Activated CD4-positive, alpha-beta T cell treated with anti-CD3 and anti-CD28 coated beads, Interleukin-2, amount 50 U/mL, for 24 hours (primary cell): ENCODE measurements at regions not wholly inside any gene's neighbourhood (a gene's known extent, or its start where the extent isn't known, plus 50 kb on each side); places are given as distances from the start of the nearest gene placed in this dataset.

Experiments used
- DNase-seq, 2 donors: peaks; one replicate each; pipeline ENCODE4 v3.0.0-alpha.2; 2020; ENCODE audit warnings: low read depth in 1 of 2, low spot score in 1 of 2

DNA sequence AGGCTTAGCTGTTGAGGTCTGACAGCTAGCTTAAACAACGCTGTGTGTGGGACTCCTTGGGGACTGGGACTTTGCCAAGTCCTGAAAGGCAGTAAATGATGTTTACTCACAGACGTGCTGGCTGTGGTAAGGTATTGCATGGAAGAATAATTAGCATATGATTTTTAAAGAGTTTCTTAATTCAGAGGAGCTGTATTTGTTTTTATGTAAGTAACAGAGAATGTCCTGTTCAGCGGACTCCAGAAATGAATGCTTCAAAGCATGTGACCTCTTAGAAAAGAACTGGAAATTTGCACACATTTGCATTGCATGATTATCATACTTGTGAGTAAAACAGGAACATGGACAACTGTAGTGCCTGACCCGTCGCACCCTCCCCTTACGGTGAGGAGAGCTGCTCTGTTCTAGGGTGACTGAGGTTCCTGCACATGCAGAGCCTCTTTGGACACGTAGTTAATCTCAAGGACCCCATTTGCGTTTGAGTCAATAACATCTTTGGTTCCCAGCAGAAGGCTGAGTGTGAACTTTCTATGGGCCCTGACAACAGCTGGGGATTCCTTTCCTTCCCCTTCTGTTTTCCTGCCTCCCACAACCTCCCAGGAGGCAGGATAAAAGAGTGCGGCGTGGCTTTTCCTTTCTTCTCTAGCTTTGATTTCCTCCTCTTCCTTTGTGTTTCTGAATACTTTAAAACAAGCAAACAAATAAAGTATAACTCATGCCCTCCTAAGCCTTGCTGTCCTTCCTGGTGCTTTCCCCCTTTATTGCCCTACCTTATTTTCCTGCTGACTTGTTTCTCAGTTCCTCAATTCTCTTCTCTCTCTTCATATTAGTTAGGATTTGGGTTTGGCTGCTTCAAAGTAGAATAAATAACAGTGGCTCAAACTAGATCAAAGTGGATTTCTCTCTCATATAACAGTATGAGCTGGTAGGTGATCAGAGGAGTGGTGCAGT lies 157.2 kb upstream of the CD180 start:
- no peak for DNase-seq

DNA sequence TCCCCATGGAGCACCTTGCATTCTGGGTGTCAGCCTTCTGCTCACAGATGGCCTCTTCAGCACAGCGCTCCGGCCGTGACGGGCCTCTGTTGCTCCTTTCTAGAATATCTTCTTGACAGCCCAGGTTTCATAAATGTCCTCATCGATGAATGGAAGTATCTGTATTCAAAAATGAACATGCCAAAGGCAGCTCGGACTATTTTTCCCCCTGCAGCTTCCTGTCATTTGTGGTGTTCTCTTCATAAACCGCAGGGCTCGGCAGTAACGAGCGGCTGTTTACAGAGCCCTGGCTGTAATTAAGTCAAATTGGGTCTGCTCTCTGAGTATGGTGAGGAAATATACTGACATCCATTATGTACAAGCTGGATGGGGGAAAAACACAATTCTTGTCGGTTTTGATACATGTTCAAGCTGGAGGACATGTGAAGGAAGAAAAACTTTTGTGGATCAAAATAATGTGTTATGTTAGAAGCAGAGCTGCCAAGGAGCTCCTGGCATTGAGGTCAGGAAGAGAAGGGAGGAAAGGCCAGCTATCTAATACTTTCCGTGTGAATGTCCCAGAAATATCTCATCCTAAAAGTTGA lies 154.1 kb upstream of the CD180 start:
- no peak for DNase-seq

DNA sequence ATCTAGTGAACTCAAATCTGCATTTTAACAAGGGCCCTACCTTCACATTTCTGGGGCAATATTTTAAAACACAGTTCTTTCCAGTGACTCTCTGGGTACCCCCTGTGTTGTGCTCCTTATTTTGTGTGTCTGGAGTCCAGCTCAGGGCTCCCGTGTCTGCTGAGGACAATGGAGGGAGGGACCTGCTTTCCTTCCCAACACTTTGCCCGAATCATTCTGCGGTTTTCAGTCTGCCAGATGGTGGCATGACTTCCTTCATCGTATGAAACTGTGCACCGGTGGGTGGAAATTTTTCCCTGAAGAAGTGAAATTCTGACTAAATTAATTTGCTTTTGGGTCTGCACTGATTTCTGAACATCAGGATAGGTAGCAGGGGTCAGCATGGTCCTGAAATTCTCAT lies 153.6 kb upstream of the CD180 start:
- DNase-seq = no peak

- no peak for DNase-seq
Measured at GRCh38 chr5:67347821-67348220, 151.2 kb upstream of the CD180 start.

DNA sequence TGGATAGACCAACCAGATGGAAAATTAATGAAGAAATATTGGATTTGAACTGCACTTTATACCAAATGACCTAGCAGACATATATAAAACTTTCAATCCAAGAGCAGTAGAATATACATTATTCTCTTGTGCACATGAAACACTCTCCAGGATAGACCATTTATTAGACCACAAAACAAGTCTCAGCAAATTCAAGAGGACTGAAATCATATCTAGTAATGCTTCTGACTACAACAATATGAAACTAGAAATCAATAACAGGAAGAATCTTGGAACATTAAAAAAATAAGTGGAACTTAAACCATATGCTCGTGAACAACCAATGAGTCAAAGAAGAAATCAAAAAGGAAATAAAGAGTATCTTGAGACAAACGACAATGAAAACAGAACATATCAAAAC lies 150.0 kb upstream of the CD180 start:
- no peak for DNase-seq

- no peak for DNase-seq
Measured at GRCh38 chr5:67344870-67345269, 148.3 kb upstream of the CD180 start.

DNA sequence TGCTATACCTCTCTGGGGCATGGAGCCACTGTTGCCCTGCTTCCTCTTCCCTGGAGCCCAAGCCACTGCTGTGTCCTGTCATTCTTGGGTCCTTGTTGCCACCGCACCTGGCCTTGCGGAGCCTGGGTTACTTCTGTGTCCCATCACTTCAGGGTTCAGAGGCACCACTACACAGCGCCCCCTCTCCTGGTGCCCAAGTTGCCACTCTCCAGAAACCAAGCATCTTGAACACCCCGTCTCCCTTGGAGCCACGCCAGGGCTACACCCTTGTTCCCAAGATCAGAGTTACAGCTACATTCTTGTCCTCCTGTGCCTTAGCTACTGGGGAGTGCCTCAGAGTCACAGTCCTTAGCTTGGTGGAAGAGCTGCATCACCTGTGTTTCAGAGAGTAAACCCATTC lies 147.2 kb upstream of the CD180 start:
- DNase-seq = no peak

GRCh38 chr5:67341478-67341877 lies 144.9 kb upstream of the CD180 start:
- DNase-seq = no peak

DNA sequence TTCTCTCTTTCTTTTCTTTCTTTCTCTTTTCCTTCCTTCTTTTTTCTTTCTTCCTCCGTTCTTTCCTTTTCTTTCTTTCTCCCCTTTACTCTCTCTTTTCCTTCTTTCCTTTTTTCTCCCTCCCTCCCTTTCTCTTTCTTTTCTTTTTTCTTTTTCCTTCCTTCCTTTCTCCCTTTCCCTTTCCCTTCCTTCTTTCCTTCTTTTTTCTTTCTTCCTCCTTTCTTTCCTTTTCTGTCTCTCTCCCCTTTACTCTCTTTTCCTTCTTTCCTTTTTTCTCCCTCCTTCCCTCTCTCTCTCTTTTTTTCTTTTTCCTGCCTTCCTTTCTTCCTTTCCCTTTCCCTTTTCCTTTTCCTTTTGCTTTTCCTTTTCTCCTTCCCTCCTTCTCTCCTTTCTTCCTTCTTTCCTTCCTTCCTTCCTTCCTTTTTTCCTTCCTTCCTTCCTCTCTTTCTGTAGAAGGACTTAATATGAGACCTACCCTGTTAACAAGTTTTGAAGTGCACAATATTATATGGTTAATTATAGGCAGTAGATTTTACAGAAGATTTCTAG lies 142.7 kb upstream of the CD180 start:
- no peak for DNase-seq

DNA sequence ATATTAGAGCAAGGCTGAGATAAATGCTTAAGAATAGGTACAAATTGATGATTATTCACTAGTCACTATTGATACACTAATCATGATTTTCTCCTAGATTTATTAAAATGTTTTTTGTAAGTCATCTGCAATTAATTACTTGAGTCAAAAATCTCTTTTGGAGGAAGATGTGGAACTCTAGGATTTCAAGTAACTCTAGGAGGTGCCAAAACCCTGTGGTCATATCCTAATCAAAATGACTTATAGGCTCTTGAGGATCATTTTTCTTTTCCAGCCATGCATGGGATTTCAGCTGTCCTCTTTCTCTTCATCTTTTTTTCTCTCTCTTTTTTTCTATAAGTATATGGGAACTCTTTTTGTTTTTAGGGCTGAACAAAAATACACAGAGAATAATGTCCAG lies 141.8 kb upstream of the CD180 start:
- no peak for DNase-seq

DNA sequence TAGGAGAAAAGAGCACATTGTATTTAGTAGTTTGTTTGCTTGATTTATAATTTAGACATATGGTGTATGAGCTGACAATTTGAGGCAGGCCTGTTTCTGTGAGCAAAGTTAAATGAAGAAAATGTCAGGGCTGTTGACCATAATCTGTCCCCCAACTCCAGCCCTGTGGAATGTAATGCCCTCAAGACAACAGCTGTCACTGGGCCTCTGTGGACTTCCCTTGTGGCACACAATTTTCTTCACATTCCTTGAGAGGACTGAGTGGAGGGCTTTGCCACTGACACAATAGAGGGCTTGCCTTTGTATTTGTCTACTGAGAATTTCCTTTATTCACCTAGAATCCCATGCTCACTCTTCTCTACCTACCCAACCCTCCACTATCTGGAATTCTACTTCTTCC lies 141.2 kb upstream of the CD180 start:
- no peak for DNase-seq

DNA sequence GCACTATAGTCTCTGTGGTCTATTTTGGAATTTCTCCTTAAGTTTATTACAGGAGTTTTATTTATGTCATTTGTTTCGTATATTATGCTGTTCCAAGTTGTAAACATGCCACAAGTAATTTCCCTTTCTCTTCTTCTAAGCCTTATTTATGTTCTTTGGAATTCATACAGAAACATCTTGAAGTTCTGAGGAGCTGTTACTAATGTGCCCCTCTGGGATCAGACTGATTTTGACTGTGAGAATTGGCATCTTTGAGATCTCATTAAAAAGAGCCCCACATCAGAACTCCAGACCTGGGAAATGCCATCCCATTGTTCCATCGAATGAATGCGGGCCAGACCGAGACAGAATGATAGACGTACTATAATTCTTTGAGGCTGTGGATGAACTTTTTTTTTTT lies 138.8 kb upstream of the CD180 start:
- no peak for DNase-seq

DNA sequence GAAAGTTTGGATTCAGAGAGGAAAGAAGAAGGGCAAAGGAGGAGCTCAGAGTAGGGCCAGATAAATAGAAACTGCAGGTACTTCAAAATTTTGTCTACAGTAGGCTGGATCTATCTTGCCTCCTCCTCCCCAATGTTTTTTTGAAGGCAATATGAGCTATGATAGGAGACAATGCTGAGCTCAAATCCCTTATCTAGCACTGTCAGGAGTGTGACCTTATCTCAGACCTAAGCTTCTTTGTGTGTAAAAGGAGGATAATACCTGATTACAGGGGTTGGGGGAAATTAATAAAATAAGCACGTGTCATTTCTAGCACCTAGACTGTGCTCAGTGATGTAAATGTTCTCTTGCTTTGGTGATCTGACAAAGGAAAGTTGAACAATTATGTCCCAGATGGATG lies 137.8 kb upstream of the CD180 start:
- DNase-seq = no peak

DNA sequence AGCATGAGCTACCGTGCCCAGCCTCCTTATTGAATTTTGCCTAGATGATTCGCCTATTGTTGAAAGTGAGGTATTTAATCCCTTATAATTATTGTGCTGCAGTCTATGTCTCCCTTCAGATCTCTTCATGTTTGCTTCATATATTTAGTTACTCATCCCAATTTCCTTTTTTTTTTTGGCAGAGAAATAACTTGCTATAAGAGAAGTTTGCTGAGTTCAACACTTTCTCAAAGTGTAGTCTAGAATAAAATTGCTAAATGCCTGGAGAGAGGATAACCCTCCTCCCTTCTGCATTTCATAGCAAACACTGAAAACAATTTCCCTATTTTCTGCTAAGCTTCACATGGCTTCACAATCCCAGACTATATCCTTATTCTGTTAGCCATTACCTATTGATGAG lies 136.6 kb upstream of the CD180 start:
- no peak for DNase-seq

DNA sequence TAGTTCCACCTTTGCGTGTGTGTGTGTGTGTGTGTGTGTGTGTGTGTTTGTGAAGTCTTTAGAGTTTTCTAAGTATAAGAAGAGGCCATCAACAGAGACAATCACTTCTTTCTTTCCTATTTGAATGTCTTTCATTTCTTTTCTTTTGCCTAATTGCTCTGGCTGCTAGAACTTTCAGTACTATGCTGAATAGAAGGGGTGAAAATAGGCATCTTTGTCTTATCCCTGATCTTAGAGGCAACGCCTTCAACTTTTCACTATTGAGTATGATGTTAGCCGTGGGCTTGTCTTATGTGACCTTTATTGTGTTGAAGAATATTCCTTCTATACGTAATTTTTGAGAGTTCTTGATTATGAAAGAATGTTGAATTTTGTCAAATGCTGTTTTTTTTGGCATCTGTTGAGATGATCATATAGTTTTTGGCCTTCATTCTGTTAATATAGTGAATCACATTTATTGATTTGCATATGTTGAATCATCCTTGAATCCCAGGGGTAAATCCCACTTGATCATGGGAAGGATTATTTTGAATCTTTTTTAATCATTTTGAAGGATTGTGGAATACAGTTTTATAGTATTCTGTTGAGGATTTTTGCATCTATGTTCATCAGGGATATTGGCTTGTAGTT lies 134.8 kb upstream of the CD180 start:
- DNase-seq = no peak

- no peak for DNase-seq
Measured at GRCh38 chr5:67319935-67320725, 123.5 kb upstream of the CD180 start.

GRCh38 chr5:67318746-67319145 lies 122.1 kb upstream of the CD180 start:
- no peak for DNase-seq

GRCh38 chr5:67317603-67318002 lies 121.0 kb upstream of the CD180 start:
- no peak for DNase-seq

- DNase-seq = no peak
Measured at GRCh38 chr5:67316695-67317094, 120.1 kb upstream of the CD180 start.

GRCh38 chr5:67315082-67315989 lies 118.7 kb upstream of the CD180 start:
- DNase-seq = no peak
